GM06990 (cell line): ENCODE measurements at regions not wholly inside any gene's neighbourhood (a gene's known extent, or its start where the extent isn't known, plus 50 kb on each side); places are given as distances from the start of the nearest gene placed in this dataset.

Experiments used
- DNase-seq: peaks from one replicate; pipeline ENCODE4 v3.0.0-alpha.2; 2011; ENCODE audit not compliant: insufficient read length; ENCODE audit errors: extremely low read depth
- H3K27me3 ChIP-seq: replicated peaks from 2 replicates; pipeline ENCODE4 v1.6.0; 2011; ENCODE audit warnings: low read length; ENCODE audit not compliant: control insufficient read depth, insufficient read depth
- H3K36me3 ChIP-seq: 2 replicates; pipeline ENCODE4 v1.5.1; 2011; ENCODE audit warnings: low read length; ENCODE audit not compliant: control insufficient read depth, insufficient read depth
- H3K4me3 ChIP-seq: replicated peaks from 2 replicates; pipeline ENCODE4 v1.5.1; 2011; ENCODE audit warnings: low read depth, mild to moderate bottlenecking, control low read depth, low read length
- TF ChIP-seq, protein P1 (sequence below): IDR thresholded peaks from 2 replicates; pipeline ENCODE4 v1.5.1; 2011; ENCODE audit warnings: low read length, control low read depth, mild to moderate bottlenecking, inconsistent platforms; ENCODE audit not compliant: insufficient read depth, poor library complexity, severe bottlenecking

DNA sequence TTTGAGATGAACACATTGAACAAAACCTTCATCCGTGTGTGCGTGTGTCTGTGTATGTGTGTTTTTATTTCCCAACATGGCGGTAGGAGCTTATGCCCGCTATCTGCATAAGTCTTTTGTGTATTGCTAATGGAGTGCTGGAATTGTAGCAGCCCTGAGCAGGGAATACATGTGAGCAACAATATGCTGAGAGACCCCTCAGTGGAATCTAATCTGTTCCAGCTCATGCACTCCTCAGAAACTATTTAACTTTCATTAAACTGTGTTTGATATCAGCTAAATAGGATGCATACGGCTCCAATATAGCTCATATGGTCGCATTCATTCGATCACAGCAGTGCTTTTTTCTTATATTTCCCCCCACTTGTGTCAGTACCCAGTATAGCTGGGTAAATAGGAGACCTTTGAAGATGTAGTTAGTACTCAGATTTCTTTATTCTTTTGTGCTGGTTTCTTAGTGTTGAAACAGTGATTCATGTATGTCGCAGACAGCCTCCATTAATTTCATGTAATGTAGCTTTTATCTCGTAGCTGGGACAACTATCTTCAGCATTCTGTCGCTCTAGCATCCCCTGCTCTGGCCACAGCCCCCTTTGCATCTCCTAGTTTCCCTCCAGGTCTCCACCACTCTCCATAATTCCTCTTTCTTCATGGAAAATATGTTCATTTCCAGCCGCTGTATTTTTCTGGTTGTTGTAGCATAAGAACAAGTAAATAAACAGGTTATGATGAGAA, 891.2 kb downstream of the BCL11A start:
- TF ChIP-seq, protein P1, sequence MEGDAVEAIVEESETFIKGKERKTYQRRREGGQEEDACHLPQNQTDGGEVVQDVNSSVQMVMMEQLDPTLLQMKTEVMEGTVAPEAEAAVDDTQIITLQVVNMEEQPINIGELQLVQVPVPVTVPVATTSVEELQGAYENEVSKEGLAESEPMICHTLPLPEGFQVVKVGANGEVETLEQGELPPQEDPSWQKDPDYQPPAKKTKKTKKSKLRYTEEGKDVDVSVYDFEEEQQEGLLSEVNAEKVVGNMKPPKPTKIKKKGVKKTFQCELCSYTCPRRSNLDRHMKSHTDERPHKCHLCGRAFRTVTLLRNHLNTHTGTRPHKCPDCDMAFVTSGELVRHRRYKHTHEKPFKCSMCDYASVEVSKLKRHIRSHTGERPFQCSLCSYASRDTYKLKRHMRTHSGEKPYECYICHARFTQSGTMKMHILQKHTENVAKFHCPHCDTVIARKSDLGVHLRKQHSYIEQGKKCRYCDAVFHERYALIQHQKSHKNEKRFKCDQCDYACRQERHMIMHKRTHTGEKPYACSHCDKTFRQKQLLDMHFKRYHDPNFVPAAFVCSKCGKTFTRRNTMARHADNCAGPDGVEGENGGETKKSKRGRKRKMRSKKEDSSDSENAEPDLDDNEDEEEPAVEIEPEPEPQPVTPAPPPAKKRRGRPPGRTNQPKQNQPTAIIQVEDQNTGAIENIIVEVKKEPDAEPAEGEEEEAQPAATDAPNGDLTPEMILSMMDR, result no peak
- DNase-seq, result no peak
- no peaks in the 10 kb centered on the region for H3K27me3 ChIP-seq
- H3K36me3 ChIP-seq, result no peaks in the 10 kb centered on the region
- H3K4me3 ChIP-seq, result no peak overlapping the region

DNA sequence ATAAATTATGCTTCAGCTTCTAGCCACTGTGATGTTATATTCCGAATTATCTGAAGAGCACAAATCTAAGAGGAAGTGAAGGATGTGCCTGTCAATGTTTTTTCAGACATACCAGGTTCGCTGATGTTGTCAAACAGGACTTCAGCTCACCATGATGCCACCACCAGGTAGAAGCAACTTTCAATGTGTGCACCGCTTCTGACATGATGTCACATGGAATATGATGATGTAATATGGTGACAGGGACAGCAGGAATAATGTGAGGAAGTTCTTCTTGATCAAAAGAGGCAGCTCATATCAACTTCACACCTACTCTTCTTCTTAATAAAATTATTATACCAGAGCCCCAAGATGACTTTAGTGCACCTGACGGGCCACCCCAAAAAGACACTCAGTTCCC, 893.2 kb downstream of the BCL11A start:
- TF ChIP-seq, protein P1, result no peak
- Histone ChIP-seq H3K36me3 (no peaks in the 10 kb centered on the region), H3K4me3 (no peak overlapping the region), H3K27me3 (no peaks in the 10 kb centered on the region)
- no peak for DNase-seq

DNA sequence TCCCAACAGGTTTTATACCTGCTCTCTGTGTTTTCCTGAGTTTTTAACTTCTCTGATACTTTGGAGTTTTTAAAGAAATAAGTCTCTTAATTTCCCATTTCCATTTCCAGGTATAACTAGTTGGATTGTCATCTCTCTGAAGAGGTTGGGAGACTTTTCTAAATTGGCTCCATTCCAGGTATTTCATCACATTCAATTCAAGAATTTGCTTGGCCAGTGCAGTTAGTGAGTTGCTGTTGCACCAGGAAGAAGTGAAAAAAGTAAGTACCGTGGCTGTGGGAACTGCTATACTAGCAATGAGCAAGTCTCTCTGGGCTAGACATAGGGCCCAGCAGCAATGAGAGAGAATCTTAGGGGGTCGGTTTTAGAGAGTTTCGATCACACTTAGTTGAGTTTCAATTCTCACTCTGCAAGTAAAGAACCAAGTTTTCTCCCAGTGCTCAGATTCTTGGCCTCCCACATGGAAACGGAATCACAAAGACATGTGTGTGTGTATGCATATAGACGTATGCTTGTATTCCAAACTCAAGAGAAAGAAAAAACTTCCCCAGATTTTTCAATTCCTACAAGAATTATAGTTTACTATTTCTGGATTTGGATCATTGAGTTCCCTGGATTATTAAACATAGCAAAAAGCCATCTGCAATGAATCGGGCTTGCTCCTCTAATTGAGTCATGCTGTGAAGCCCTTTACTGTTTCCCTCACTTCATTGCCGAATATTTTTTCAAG, 894.4 kb downstream of the BCL11A start:
- TF ChIP-seq, protein P1, result no peak
- DNase-seq, result no peak
- H3K27me3 ChIP-seq, result no peaks in the 10 kb centered on the region
- no peak overlapping the region for H3K4me3 ChIP-seq
- no peaks in the 10 kb centered on the region for H3K36me3 ChIP-seq

DNA sequence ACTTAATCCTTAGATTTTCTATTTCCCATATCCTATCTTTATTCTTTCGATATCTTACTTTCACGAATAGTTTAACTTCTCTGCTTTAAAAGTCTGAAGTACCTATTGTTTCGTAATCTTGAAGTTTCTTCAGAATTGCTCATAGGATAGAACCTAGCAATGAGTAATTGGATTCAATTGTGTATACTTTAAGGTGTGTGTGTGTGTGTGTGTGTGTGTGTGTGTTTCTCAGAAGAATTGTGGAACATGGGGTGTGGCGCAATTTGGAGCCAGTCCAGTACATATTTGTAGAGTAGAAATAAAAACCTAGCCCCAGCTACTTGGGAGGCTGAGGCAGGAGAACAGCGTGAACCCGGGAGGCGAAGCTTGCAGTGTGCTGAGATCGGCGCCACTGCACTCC, 897.6 kb downstream of the BCL11A start:
- H3K27me3 ChIP-seq, result no peaks in the 10 kb centered on the region
- TF ChIP-seq, protein P1, result no peak
- H3K4me3 ChIP-seq, result no peak overlapping the region
- H3K36me3 ChIP-seq, result no peaks in the 10 kb centered on the region
- no peak for DNase-seq

DNA sequence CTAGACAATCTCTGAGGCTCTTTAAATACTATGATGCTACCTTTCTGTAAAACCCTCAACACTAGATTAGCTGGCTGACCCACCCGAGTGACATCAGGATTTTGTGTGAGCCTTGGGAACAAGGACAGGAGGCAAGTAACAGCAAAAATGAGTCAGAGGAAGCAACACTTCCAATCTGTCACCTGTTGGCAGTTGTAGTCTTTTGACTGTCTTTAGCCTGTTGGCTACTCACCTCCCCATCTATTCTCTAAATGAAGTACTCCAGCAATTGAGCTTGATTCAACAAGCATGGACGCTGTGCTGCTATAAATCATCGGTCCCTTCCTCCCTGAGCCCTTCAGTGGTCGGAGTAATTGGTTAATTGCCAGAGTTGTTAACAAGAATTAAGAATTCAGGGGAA, 898.7 kb downstream of the BCL11A start:
- Histone ChIP-seq H3K27me3 (no peaks in the 10 kb centered on the region), H3K36me3 (no peaks in the 10 kb centered on the region), H3K4me3 (no peak overlapping the region)
- DNase-seq, result no peak
- TF ChIP-seq, protein P1, result no peak
